ENCODE measurements at regions not wholly inside any gene's neighbourhood (a gene's known extent, or its start where the extent isn't known, plus 50 kb on each side); places are given as distances from the start of the nearest gene placed in this dataset.

GRCh38 chr10:108663587-108663986 lies 1259.7 kb downstream of the XPNPEP1 start:
- WGBS (ENCODE audit: low lambda C conversion rate, missing lambda C conversion rate), result 48% methylated on average over 1 of the region's 1 CpG

GRCh38 chr10:108662975-108663374 lies 1260.3 kb downstream of the XPNPEP1 start:
- TF ChIP-seq, protein P1, sequence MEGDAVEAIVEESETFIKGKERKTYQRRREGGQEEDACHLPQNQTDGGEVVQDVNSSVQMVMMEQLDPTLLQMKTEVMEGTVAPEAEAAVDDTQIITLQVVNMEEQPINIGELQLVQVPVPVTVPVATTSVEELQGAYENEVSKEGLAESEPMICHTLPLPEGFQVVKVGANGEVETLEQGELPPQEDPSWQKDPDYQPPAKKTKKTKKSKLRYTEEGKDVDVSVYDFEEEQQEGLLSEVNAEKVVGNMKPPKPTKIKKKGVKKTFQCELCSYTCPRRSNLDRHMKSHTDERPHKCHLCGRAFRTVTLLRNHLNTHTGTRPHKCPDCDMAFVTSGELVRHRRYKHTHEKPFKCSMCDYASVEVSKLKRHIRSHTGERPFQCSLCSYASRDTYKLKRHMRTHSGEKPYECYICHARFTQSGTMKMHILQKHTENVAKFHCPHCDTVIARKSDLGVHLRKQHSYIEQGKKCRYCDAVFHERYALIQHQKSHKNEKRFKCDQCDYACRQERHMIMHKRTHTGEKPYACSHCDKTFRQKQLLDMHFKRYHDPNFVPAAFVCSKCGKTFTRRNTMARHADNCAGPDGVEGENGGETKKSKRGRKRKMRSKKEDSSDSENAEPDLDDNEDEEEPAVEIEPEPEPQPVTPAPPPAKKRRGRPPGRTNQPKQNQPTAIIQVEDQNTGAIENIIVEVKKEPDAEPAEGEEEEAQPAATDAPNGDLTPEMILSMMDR (IDR thresholded peaks at IDR 0.05; ENCODE audit: poor library complexity), result no peak
- WGBS (ENCODE audit: low lambda C conversion rate, missing lambda C conversion rate), result 60% methylated on average over 2 of the region's 2 CpGs
- no peaks in the 10 kb centered on the region for H3K79me2 ChIP-seq
- no peak overlapping the region for H3K4me3 ChIP-seq
- H3K4me2 ChIP-seq, result no peak overlapping the region
- no peak overlapping the region for H3K27ac ChIP-seq
- no peak overlapping the region for H2AFZ ChIP-seq
- no peaks in the 10 kb centered on the region for H4K20me1 ChIP-seq (ENCODE audit: insufficient read depth, poor library complexity, severe bottlenecking)
- H3K9me3 ChIP-seq (ENCODE audit: low read depth), result no peaks in the 10 kb centered on the region
- no peaks in the 10 kb centered on the region for H3K9me2 ChIP-seq (replicated peaks; ENCODE audit: insufficient read depth)
- H3K36me3 ChIP-seq (replicated peaks; ENCODE audit: insufficient read depth, low read depth), result no peaks in the 10 kb centered on the region
- no peaks in the 10 kb centered on the region for H3K4me1 ChIP-seq (ENCODE audit: insufficient read depth)
- no peaks in the 10 kb centered on the region for H3K27me3 ChIP-seq
- DNase-seq (ENCODE audit: low spot score), result no peak

More at GRCh38 chr10:108663587-108663986, 1259.7 kb downstream of the XPNPEP1 start:
- no peak for DNase-seq (ENCODE audit: low spot score)
- Histone ChIP-seq H4K20me1 (ENCODE audit: insufficient read depth, poor library complexity, severe bottlenecking) (no peaks in the 10 kb centered on the region), H3K9me2 (replicated peaks; ENCODE audit: insufficient read depth) (no peaks in the 10 kb centered on the region), H3K4me3 (no peak overlapping the region), H3K4me2 (no peak overlapping the region), H3K4me1 (ENCODE audit: insufficient read depth) (no peaks in the 10 kb centered on the region), H3K36me3 (replicated peaks; ENCODE audit: insufficient read depth, low read depth) (no peaks in the 10 kb centered on the region), H3K9me3 (ENCODE audit: low read depth) (no peaks in the 10 kb centered on the region), H3K79me2 (no peaks in the 10 kb centered on the region), H3K27me3 (no peaks in the 10 kb centered on the region), H3K27ac (no peak overlapping the region), H2AFZ (no peak overlapping the region)
- TF ChIP-seq EZH2phosphoT487 (IDR thresholded peaks at IDR 0.05; ENCODE audit: low read depth, severe bottlenecking, unreplicated experiment) (no peak), EZH2 (IDR thresholded peaks at IDR 0.05; ENCODE audit: borderline replicate concordance) (no peak)
- TF ChIP-seq, protein P1 (IDR thresholded peaks at IDR 0.05; ENCODE audit: poor library complexity), result no peak

- TF ChIP-seq EZH2phosphoT487 (IDR thresholded peaks at IDR 0.05; ENCODE audit: low read depth, severe bottlenecking, unreplicated experiment), result no peak
- Histone ChIP-seq H3K4me2 (no peak overlapping the region), H3K27me3 (no peaks in the 10 kb centered on the region), H3K4me3 (no peak overlapping the region), H3K9me3 (ENCODE audit: low read depth) (no peaks in the 10 kb centered on the region), H3K79me2 (no peaks in the 10 kb centered on the region), H3K36me3 (replicated peaks; ENCODE audit: insufficient read depth, low read depth) (no peaks in the 10 kb centered on the region), H3K9me2 (replicated peaks; ENCODE audit: insufficient read depth) (no peaks in the 10 kb centered on the region), H4K20me1 (ENCODE audit: insufficient read depth, poor library complexity, severe bottlenecking) (no peaks in the 10 kb centered on the region), H3K4me1 (ENCODE audit: insufficient read depth) (no peaks in the 10 kb centered on the region), H2AFZ (no peak overlapping the region), H3K27ac (no peak overlapping the region)
- WGBS (ENCODE audit: low lambda C conversion rate, missing lambda C conversion rate), result 94% methylated on average over 4 of the region's 4 CpGs
- no peak for DNase-seq (ENCODE audit: low spot score)
Measured at GRCh38 chr10:108655057-108655456, 1268.3 kb downstream of the XPNPEP1 start.

- no peaks in the 10 kb centered on the region for H3K9me3 ChIP-seq (ENCODE audit: low read depth)
- TF ChIP-seq EZH2 (IDR thresholded peaks at IDR 0.05; ENCODE audit: borderline replicate concordance) (no peak), EZH2phosphoT487 (IDR thresholded peaks at IDR 0.05; ENCODE audit: low read depth, severe bottlenecking, unreplicated experiment) (no peak)
- TF ChIP-seq, protein P1 (IDR thresholded peaks at IDR 0.05; ENCODE audit: poor library complexity), result no peak
- 82% methylated on average over 6 of the region's 6 CpGs for WGBS (ENCODE audit: low lambda C conversion rate, missing lambda C conversion rate)
- DNase-seq (ENCODE audit: low spot score), result no peak
- no peak overlapping the region for H3K4me3 ChIP-seq
- no peaks in the 10 kb centered on the region for H3K27me3 ChIP-seq
- H2AFZ ChIP-seq, result no peak overlapping the region
- H3K4me1 ChIP-seq (ENCODE audit: insufficient read depth), result no peaks in the 10 kb centered on the region
- no peaks in the 10 kb centered on the region for H3K9me2 ChIP-seq (replicated peaks; ENCODE audit: insufficient read depth)
- H3K27ac ChIP-seq, result no peak overlapping the region
- no peaks in the 10 kb centered on the region for H3K79me2 ChIP-seq
- no peak overlapping the region for H3K4me2 ChIP-seq
- no peaks in the 10 kb centered on the region for H4K20me1 ChIP-seq (ENCODE audit: insufficient read depth, poor library complexity, severe bottlenecking)
- no peaks in the 10 kb centered on the region for H3K36me3 ChIP-seq (replicated peaks; ENCODE audit: insufficient read depth, low read depth)
Measured at GRCh38 chr10:108653531-108653930, 1269.8 kb downstream of the XPNPEP1 start.
